Stimulated activated naive CD8-positive, alpha-beta T cell treated with anti-CD3 and anti-CD28 coated beads, Interleukin-15, Interleukin-2, amounts not matched to agents 100 U/mL and 50 U/mL, for 24 hours (primary cell): ENCODE measurements at regions not wholly inside any gene's neighbourhood (a gene's known extent, or its start where the extent isn't known, plus 50 kb on each side); places are given as distances from the start of the nearest gene placed in this dataset.
"Not testable (repeated sequence)": the region's sequence is repeated elsewhere in the genome, so short reads cannot be mapped to it uniquely, and the experiment has no call there.

Experiments
- ATAC-seq: fragments of 150-1000 bp; cut with Tn5 transposase; one replicate; pipeline ENCODE4 v1.10.0; 2021
- DNase-seq: peaks from one replicate; pipeline ENCODE4 v3.0.0; 2021

DNA sequence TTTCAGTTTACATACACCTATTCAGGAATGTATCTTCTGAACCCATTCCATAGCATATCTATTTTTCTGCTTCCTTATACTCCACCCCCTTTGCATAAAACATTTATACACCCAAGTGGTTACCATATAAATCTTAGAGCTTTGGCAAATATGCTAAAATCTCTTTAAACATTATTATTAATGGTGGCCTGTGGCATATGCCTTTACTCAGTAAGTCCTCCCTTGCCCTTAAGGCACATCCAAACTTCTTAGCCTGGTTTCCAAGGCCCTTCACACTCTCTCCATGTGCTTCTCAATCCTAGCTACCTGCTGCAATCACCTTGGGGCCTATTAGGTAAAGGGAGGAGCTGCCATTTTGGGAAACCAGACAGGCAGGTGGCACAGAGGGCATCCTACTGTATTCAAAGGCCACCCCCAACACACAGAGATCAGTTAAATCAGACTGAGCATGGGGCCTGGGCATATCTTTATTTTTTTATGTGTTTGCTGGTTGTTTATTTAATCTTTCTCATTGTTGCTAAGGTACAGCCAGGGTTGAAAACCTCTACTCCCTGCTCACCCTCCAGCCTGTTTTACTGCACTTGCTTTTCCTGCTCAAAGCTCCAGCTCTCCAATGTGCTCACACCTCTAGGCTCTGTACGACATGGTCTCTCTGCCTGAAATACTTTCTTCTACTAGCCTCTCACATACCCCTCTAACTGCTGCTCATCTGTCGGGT lies 242.8 kb upstream of the HNRNPA3 start:
- DNase-seq (no peak), ATAC-seq (no peak)

DNA sequence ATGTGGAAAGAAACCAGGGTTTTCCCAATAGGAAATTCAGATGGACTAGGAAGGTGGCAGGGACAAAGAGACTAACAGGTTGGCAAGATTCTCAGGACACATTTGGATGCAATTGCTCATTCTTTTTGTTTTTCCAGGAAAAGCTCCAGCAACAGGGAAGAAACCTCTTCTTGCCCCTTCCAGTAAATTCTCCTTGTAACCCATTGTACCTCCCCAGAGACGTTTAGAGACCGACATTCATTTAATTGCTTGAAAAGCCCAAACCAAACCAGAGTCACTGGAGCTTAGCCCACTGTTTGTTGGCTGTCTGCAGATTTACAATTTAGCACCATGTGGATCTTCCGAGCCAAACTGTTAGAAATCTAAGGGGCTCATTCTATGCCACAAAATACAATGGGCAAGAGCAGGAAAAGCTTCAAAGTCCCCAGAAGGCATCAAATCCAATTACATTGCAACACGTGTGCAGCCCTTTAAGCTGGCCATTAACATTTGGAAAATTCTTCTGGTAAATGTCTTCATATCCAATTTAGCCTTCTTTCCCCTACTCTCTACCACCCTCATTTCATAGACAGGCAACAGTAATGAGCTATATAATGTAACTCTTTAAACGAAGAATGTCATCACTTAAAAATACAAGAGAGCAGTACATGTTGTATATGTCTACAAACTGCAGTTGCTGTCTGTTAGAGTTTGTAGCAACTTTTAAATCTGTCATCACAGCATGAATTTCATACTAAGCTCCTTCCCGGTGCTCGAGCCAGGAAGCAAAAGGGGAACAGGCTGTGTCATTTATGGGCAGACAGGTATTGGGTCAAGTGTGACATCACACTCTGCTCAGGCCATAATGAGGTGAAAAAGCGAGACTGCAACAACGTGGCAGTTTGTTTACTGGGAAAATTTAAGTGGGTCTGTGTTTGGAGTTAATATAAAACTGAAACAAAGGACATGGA lies 235.6 kb upstream of the HNRNPA3 start:
- DNase-seq = no peak
- no peak for ATAC-seq

DNA sequence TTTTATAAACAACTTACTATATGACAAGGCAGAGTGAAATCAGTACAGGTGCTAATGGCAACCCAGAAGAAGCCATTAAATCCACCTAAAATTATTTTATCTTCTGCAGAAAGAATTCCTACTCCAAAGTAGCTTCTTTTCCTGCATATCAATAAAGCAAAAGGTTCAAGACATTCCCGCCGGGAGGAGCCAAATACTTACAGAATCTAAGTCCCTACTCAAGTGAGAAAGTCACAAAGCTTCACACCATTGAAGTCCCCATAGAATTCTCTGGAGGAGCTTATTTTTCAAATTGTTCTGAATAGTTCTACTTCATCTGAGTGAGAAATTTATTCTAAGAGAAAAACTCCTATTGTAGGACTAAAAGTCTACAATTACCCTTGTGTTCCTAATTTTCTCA lies 233.7 kb upstream of the HNRNPA3 start:
- ATAC-seq (no peak), DNase-seq (no peak)

DNA sequence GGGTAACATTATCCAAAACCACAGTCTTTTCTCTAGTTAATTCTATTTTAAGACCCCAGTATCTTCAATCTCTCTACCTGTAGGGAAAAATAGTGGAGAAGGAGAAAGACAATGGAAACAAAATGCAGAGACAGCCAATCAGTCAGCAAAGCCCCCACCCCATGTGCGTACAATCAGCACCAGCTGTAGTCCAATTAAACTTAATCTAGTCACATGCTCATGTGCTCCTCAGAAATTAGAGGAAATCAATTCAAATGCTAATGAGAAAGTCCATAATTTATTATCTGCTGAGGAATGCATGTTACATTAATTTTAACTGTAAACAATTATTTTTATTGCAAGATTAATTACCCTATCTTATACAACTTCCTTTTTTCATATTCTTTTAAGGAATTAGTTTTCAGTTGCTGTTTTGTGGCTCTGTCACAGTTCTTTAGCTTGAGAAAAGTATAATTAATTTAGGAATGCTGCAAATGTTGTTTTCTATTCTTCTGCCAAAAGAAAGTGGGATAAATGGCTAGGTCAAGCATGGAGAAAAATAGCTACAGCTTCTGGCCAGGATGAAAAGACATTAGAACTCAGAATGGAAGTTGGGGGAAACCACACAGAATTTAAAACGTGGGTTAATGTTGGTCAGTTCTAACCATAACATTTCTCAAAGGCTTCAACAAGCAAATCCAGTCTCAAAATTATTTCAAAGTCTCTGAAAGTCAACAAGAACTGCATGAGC lies 232.4 kb upstream of the HNRNPA3 start:
- ATAC-seq (no peak), DNase-seq (no peak)

DNA sequence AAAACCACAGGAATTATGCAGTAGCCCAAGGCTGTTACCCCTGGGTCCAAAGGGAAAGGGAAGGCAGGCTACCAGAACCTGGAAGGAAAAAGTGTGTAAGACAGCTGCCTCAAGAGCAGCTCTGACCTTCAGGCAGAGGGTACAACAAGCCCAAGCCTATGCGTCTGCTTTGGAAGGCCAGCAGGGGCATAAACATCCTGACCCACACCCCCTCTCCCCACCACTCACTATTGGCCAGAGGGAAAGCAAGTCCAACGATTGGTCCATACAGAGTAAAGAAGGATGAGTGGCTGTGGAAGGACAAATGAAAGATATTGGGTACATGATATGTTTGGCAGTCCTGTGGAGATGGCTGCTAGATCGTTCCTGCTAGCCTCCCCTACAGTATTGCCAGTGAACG lies 227.6 kb upstream of the HNRNPA3 start:
- no peak for ATAC-seq
- DNase-seq = no peak

DNA sequence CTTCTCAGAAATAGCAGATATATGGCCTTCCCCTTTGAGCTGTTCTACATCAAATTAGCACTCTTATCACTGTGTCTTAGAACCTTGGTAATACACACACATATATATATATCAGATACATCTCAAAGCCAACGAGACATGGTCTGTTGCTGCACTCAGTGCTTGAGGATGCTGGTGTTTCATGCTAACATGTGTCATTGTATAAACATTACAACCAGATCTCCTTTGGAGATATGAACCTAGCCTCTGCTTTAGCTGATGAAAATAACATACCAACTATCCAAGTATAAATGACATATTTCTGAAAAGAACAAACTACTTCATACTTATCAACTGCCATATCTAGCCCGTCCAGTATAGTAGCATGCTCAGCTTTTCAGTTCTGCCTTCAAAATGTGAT lies 226.7 kb upstream of the HNRNPA3 start:
- DNase-seq (no peak), ATAC-seq (no peak)

DNA sequence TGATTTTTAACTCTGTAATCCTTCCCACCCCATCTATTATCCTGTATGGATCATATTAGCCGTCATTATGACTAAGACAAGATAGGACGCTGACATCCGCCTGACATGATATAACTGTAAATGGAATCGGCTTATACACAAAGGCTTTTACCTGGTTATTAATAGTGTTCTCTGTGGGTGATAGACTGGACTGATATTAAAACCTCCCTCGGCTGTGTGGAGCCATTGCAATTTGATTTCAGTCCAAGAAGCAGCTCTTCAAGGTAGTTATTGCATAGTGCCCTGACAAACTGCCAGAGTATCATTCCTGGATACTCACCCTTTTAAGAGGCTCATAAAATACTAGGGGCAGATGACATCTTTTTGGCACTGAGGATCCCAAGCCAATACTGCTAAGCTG lies 226.1 kb upstream of the HNRNPA3 start:
- ATAC-seq = no peak
- no peak for DNase-seq

DNA sequence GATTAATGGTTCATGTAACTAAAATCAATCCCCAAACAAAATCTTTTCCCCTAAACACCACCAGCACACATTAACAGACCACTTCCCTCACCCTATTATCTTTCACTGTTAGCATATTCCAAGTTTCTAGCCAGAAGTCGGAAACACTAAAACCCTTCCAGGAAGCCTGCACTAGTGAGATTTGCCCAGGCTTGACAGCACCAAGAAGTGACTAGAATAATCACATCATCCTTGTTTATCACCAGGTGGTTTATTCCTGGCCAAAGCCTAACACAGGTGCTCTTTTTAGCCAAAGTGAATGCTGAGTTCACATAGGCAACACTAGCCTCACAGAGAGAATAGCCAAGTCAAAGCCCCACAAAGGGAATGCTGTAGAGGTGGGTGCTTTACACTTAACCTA lies 221.2 kb upstream of the HNRNPA3 start:
- no peak for DNase-seq
- ATAC-seq = no peak

DNA sequence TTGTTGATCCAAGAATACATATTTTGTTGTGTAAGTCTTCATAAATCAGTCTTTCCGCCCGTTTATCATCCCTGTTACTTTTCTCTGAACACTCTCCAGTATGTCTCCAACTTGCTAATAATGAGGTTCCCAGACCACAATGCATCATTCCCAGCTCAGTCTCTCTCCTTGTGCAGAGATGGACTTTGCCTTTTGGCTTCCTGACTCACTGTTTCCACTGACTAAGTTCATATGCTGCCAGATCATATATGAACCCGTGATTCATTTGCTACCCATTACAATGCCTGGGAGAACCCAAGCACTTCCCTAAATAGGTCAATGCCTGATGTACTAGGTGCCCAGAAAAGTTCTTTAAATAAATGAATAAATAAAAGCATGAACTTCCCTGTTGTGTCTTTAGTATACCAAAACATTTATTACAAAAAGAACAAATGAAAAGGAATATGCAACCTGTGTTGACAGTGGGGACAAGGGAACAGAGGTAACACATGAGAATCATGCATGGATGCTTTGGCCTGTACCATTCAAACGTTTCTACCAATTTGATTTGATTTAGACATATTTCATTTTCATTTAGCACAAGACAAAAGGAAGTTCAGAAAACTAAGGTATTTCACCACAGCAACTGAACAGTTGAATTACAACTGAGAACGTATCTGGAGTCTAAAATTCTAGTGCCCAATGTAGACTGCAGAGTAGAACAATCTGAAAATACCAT lies 215.4 kb upstream of the HNRNPA3 start:
- DNase-seq = peak; percentile 28
- peak; percentile 90 for ATAC-seq

DNA sequence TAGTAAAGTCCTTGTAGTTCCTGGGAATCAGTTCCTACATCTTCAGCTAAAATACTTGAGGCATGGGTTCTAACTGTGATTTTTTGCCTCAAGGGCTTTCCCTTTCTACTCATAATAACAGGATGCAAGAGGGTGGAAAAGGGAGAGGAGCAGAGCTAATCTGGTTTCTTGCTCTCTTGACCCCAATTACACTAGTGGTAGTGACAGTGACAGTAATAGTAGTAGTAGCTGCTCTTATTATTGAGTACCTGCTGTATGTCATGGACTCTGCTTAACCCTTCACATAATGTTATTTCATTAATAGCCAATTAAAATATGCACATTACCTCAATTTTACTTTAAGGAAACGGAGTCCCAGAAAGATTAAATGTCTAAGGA lies 214.8 kb upstream of the HNRNPA3 start:
- ATAC-seq (no peak), DNase-seq (no peak)

DNA sequence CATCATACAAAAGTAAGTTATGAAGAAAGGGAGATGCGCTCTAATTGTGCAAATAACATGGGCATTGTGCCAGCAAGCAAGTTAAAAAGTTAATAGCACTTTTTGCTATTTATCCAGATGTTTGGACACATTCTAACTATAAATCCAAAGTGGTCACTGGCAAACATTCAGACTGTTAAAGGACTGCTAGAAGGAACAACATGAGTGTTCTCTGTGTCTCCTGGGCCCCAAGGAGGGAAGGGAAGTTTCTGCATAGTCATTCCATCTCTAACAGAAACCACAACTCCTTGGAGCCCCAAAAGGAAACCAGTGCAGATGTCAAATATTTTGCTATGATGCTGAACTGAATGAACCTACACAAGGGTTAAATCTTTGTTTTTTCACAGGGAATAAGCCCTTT lies 213.3 kb upstream of the HNRNPA3 start:
- ATAC-seq = peak; percentile 26
- peak; percentile 8 for DNase-seq

DNA sequence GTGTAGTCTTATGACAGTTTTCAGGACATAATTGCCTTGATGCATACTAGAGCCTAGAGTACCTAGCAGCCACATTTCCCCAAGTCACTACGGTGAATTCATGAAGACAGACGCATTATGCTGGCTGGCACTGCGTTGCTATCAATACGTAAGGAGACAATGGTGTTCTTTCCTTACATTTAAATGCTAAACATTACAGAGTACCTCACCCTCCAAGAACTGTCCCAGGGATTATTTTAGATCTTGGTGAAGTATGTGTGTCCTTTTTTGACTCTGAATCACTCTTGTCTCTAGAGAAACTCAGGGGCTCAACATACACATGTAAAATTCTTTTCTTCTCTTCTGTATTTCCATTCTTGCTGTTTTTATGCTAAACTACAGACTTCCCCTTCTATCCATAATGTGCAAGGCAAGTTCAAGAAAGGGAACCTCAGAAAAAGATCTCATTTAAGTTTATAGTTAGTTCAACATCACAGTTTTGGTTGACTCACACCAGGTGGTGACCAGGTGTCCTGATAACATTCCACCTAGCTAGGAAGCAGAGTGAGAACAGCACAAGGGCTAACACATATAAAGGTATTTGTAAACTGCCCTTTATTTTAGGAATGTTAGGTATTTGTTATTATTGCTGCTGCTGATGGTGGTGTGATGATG lies 212.4 kb upstream of the HNRNPA3 start:
- DNase-seq (no peak), ATAC-seq (no peak)

DNA sequence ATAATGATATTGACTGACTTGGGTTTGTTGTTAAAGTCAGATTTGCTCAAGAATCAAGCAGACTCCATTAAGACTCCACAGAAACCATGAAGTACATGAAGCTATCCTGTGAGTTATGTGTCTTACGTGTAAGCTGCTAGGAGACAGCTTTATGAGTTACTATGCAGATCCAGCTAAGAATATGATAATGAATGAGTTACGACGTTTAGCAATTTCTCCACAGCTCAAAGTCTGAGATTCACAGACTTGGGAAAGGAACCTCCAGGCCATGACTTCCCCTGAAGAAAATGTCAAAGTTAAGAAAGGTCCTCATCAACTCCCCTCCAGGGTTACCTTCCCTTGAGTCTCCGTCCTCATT lies 211.9 kb upstream of the HNRNPA3 start:
- no peak for ATAC-seq

DNA sequence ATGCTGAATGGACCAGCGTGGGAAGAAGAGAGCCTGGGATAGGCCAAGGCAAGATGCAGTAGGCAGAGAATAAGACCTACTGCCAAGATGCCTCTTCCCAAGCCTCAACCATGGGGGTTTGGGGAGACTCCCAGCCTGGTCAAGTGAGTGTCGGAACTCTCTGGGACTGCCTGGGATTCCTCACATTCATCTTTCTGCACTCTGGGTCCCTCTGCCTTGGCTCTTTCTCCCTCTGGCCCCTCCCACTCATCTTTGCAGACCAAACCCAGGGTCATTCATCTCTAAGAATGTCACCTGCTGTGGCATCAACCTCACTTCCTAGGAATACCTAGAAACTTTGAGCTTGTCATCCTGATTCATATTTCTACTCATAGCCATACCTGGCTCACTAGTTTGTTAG lies 211.3 kb upstream of the HNRNPA3 start:
- DNase-seq = no peak
- ATAC-seq = no peak

More for the DNA sequence above, 211.9 kb upstream of the HNRNPA3 start:
- DNase-seq = no peak

DNA sequence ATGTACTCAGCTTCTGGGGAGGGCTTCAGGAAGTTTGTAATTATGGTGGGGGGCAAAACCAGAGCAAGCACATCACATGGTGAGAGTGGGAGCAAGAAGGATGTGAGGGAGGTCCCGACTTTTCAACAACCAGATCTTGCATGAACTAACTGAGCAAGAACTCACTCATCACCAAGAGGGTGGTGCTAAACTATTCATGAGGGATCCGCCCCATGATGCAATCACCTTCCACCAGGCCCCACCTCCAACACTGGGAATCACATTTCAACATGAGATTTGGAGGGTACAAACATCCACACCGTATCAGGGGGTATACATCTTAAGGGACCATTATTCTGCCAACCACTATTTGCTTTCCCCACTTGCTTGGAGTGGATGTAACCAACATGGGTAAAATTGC lies 209.6 kb upstream of the HNRNPA3 start:
- DNase-seq = no peak
- no peak for ATAC-seq

DNA sequence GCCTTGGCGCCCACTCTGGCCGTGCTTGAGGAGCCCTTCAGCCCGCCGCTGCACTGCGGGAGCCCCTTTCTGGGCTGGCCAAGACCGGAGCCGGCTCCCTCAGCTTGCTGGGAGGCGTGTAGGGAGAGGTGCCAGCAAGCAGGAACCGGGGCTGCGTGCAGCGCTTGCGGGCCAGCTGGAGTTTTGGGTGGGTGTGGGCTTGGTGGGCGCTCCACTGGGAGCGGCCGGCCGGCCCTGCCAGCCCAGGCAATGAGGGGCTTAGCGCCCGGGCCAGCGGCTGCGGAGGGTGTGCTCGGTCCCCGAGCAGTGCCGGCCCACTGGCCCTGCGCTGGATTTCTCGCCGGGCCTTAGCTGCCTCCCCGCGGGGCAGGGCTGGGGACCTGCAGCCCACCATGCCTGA lies 204.9 kb upstream of the HNRNPA3 start:
- ATAC-seq, DNase-seq: not testable (repeated sequence)

DNA sequence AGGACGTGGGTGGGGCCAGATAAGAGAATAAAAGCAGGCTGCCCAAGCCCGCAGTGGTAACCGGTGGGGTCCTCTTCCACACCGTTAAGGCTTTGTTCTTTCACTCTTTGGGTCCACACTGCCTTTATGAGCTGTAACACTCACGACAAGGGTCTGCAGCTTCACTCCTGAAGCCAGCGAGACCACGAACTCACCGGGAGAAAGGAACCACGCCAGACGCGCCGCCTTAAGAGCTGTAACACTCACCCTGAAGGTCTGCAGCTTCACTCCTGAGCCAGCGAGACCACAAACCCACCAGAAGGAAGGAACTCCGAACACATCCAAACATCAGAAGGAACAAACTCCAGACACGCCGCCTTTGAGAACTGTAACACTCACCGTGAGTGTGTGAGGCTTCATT lies 203.9 kb upstream of the HNRNPA3 start:
- not testable (repeated sequence) for DNase-seq, ATAC-seq

DNA sequence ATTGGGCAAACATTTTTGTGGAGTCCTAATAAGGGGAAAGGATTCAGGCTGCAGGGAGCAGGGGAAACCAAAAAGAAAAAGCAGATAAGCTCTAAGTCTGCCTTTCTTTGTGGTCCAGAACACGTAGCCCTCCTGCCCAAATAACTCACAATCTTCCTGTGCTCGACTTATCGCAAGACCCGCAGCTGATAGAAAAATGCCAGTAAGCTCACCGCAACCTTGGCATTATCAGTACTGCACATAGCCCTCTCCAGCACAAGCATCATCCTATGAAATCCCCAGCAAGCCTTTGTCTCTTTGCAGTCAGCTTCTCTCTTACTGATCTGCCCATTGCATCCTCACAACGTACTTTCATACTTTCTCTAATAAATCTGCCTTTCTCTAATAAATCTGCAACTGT lies 202.4 kb upstream of the HNRNPA3 start:
- ATAC-seq (no peak), DNase-seq (no peak)

DNA sequence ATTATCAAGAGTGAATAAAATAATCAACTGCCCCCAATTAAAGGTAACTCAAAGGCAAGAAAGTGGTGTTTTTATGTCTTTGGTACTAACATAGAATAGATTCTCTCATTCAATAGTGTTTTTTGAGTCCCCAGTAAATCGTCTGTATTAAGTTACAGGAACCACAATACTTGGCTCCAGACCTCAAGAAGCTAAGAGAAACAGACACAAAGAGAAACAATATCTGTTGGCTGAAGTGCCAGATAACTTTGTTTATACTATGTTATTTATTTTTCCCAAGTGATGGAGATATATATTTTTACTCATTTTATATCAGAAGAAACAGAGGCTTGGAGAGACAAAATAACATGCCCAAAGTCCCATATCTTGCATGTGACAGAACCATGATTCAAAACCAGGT lies 201.7 kb upstream of the HNRNPA3 start:
- ATAC-seq (no peak), DNase-seq (no peak)

DNA sequence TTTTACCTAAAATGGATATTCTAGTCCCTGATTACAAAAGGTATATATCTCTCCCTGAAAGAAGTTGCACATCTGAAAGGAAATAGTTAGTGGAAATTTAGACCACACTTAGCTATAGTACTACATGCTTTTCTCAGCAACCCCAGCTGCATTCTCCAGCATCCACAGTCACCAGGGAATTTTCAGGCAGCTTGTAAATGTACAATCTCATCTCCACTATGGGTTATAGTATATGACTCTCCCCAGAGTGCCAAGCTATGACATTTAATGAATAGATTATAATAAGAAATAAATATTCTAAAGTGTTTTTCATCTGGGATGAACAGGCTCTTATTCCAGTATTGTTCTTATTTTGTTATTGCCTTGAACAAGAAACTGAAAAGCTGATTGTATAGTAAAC lies 197.6 kb upstream of the HNRNPA3 start:
- DNase-seq (no peak), ATAC-seq (no peak)

DNA sequence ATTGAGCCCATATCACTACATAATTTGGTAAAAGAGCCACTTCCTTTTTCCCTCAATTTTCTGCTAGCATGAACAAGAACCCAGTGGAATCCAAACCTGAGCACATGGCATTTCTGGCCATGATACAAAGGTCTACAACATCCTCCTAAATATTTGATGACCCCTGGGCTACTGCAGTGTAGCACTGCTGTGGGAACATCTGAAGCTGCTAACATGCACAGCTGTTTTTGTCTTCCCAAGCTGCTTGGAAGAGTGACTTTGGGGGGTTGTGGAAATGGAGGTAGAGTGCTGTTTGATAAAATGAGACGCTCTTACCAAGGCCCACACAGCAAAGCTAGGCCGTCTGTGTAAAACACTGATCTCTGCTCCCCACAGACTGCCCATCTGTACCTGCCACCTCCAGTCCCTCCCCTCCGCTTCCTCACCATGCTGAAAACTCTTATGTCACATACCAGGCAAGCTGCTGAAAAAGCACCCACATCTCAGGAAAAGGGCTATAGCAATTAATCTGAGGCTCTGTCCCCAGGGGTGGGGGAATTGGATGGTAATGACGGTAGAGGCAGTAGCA lies 197.2 kb upstream of the HNRNPA3 start:
- DNase-seq = no peak
- no peak for ATAC-seq
